Stomach (tissue), 8 donors: ENCODE measurements at regions not wholly inside any gene's neighbourhood (a gene's known extent, or its start where the extent isn't known, plus 50 kb on each side); places are given as distances from the start of the nearest gene placed in this dataset.
"Not testable (repeated sequence)": the region's sequence is repeated elsewhere in the genome, so short reads cannot be mapped to it uniquely, and the experiment has no call there.

Source experiments
- DNase-seq, 2 donors: peaks; one replicate each; pipeline versions ENCODE4 v3.0.0 to v3.0.0-alpha.2; 2013 to 2019
- H3K27ac ChIP-seq, 5 donors: fragments of 200-600 bp in 4 of 5; sonication (generic) in 4 of 5; one replicate each; pipeline ENCODE4 v1.5.1; 2013 to 2019; ENCODE audit warnings: mild to moderate bottlenecking in 1 of 5, moderate library complexity in 1 of 5
- H3K27me3 ChIP-seq, 3 donors: fragments of 200-600 bp; sonication (generic); one replicate each; pipeline ENCODE4 v1.5.1; 2017 to 2019; ENCODE audit warnings: mixed run types in 1 of 3
- H3K36me3 ChIP-seq, 4 donors: fragments of 200-600 bp; sonication (generic); 1 replicate in 3 of 4; 2 replicates in 1 of 4; pipeline ENCODE4 v1.5.1; 2016 to 2019
- H3K4me1 ChIP-seq, 4 donors: fragments of 200-600 bp; sonication (generic); one replicate each; pipeline ENCODE4 v1.5.1; 2016 to 2019
- H3K4me3 ChIP-seq, 4 donors: fragments of 200-600 bp; sonication (generic) in 3 of 4; one replicate each; pipeline ENCODE4 v1.5.1; 2016 to 2019; ENCODE audit warnings: mild to moderate bottlenecking in 1 of 4
- H3K9me3 ChIP-seq, 4 donors: fragments of 200-600 bp; sonication (generic); one replicate each; pipeline ENCODE4 v1.5.1; 2016 to 2019
- CTCF ChIP-seq, 7 experiments: fragments of 450-650 bp in 4 of 7; fragments of 200-600 bp in 3 of 7; sonication (generic) in 3 of 7; IDR thresholded peaks; one replicate each; pipeline ENCODE4 v1.5.1; 2016 to 2019; ENCODE audit warnings: antibody characterized with exemption in 7 of 7, control low read depth in 2 of 7, mild to moderate bottlenecking in 1 of 7
- EP300 ChIP-seq: sonication (generic); formaldehyde crosslinking; IDR thresholded peaks from one replicate; pipeline ENCODE4 v1.6.1; 2017; ENCODE audit warnings: antibody characterized with exemption
- POLR2A ChIP-seq, 4 donors: fragments of 450-650 bp; IDR thresholded peaks; one replicate each; pipeline ENCODE4 v1.6.1; 2016; ENCODE audit warnings: antibody characterized with exemption in 4 of 4, control low read depth in 2 of 4, mild to moderate bottlenecking in 1 of 4, moderate library complexity in 1 of 4
- POLR2AphosphoS5 ChIP-seq, 3 donors: sonication (generic); formaldehyde crosslinking; IDR thresholded peaks; one replicate each; pipeline ENCODE4 v1.6.1; 2016; ENCODE audit warnings: antibody characterized with exemption in 3 of 3
- WGBS, 5 donors: extraction: QIAGEN DNeasy Blood & Tissue Kit in 3 of 5; methylation state at CpG; one replicate each; pipeline versions ENCODE4 v1.1.5 to v1.1.7; 2013 to 2018; 5-methylcytosine and 5-hydroxymethylcytosine counted together
- intact Hi-C: fragments of 100-400 bp; cut with DNase I; formaldehyde crosslinking; loops from one replicate; pipeline ENCODE4 v1.15.1; 2023; ENCODE audit warnings: low total_unique reads
- donor health status: healthy with polysubstance abuse.
- donor health status: Bipolar disorder and iron deficiency.
- donor health status: healthy.

DNA sequence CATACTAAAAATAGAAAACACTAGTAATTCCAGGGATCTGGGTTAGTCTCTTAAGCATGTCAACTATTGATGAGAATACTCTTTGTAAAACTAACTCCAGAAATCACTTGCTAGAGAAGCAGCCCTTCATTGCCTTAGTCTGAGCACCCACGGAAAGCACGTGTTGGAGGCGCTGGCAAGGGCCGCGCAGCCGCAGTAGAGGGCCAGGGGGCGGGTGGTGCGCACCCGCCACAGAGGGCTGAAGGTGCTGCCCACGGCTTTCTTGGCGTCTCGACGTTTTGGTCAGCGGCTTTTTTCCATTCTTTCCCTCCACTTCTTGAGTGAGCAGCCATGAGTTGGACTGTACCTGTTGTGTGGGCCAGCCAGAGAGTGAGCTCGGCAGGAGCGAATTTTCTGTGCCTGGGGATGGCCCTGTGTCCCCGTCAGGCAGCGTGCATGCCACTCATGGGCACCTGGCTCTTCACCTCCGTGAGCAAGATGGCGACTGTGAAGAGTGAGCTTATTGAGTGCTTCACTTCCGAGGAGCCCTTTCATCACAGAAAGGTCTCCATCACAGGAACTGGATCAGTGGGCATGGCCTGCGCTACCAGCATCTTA is 68.4 kb upstream of the PPM1H start:
- TF ChIP-seq POLR2AphosphoS5 (IDR thresholded peaks at IDR 0.05) (no peak), CTCF (IDR thresholded peaks at IDR 0.05) (no peak), EP300 (no peak), POLR2A (IDR thresholded peaks at IDR 0.05) (no peak)
- H3K4me3 ChIP-seq, result no peak overlapping the region
- 95 to 97% (median 97%) methylated on average over 21 to 22 of the region's 22 CpGs for WGBS, 5 donors
- intact Hi-C loops, result no loop called here
- DNase-seq, result no peak
- H3K27me3 ChIP-seq, result no peaks in the 10 kb centered on the region
- no peaks in the 10 kb centered on the region for H3K4me1 ChIP-seq
- no peaks in the 10 kb centered on the region for H3K36me3 ChIP-seq
- H3K9me3 ChIP-seq, result no peaks in the 10 kb centered on the region
- H3K27ac ChIP-seq, result no peak overlapping the region

DNA sequence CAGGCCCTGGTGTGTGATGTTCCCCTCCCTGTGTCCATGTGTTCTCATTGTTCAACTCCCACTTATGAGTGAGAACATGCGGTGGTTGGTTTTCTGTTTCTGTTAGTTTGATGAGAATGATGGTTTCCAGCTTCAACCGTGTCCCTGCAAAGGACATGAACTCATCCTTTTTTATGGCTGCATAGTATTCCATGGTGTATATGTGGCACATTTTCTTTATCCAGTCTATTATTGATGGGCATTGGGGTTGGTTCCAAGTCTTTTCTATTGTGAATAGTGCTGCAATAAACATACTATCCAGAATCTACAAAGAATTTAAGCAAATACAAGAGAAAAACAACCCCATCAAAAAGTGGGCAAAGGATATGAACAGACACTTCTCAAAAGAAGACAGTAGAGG is 67.1 kb upstream of the PPM1H start:
- H3K4me1 ChIP-seq, H3K36me3 ChIP-seq, H3K27ac ChIP-seq, H3K9me3 ChIP-seq, H3K27me3 ChIP-seq, DNase-seq, H3K4me3 ChIP-seq, intact Hi-C loops: not testable (repeated sequence)
- WGBS, 5 donors, result 47 to 100% (median 56%) methylated on average over 2 of the region's 2 CpGs

GRCh38 chr12:62998454-62998853 is 63.5 kb upstream of the PPM1H start:
- TF ChIP-seq POLR2AphosphoS5 (IDR thresholded peaks at IDR 0.05), result no peak
- no peak for TF ChIP-seq EP300
- no peak for TF ChIP-seq POLR2A (IDR thresholded peaks at IDR 0.05)
- TF ChIP-seq CTCF (IDR thresholded peaks at IDR 0.05), result no peak
- Histone ChIP-seq H3K27me3 (no peaks in the 10 kb centered on the region), H3K4me3 (no peak overlapping the region), H3K4me1 (no peaks in the 10 kb centered on the region), H3K27ac (no peak overlapping the region), H3K9me3 (no peaks in the 10 kb centered on the region), H3K36me3 (no peaks in the 10 kb centered on the region)
- DNase-seq, result no peak
- 88 to 100% (median 94%) methylated on average over 1 of the region's 1 CpG for WGBS, 5 donors
- intact Hi-C loops, result no loop called here

DNA sequence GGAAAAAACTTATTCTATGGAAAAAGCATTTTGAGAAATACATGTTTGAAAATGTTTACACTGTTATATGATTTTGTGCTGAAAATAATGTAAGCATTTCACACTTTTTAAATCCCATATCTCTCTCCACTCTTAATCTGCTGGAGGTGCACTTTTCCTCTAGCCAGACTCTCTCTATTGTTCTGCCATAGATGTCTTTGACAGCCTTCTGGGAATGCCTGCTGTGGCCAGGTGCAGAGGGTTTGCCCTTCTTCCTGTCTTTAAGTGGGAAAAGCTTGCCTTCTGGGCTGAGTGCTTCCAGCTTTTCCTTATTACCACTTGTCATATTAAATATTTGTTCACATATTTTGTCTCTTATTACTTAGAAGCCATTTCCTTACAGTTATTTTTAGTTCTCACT is 60.1 kb upstream of the PPM1H start:
- intact Hi-C loops, result no loop called here
- Histone ChIP-seq H3K4me3 (no peak overlapping the region), H3K36me3 (no peaks in the 10 kb centered on the region), H3K27ac (no peak overlapping the region), H3K27me3 (no peaks in the 10 kb centered on the region), H3K9me3 (no peaks in the 10 kb centered on the region), H3K4me1 (no peaks in the 10 kb centered on the region)
- TF ChIP-seq CTCF (IDR thresholded peaks at IDR 0.05), result no peak
- no peak for TF ChIP-seq POLR2A (IDR thresholded peaks at IDR 0.05)
- no peak for TF ChIP-seq POLR2AphosphoS5 (IDR thresholded peaks at IDR 0.05)
- TF ChIP-seq EP300, result no peak
- no peak for DNase-seq

GRCh38 chr12:62986844-62987243 is 51.9 kb upstream of the PPM1H start:
- Histone ChIP-seq H3K27me3 (no peaks in the 10 kb centered on the region), H3K4me1 (no peaks in the 10 kb centered on the region), H3K9me3 (no peaks in the 10 kb centered on the region), H3K27ac (no peak overlapping the region), H3K4me3 (no peak overlapping the region), H3K36me3 (no peaks in the 10 kb centered on the region)
- intact Hi-C loops, result no loop called here
- no peak for DNase-seq
- 12 to 59% (median 19%) methylated on average over 2 of the region's 2 CpGs for WGBS, 5 donors
- TF ChIP-seq EP300 (no peak), POLR2AphosphoS5 (IDR thresholded peaks at IDR 0.05) (no peak)
